ENCODE measurements at regions not wholly inside any gene's neighbourhood (a gene's known extent, or its start where the extent isn't known, plus 50 kb on each side); places are given as distances from the start of the nearest gene placed in this dataset.

GRCh38 chr6:145227593-145227992 lies 507.7 kb downstream of the EPM2A start:
- TF ChIP-seq POLR2A (IDR thresholded peaks at IDR 0.05; ENCODE audit: low read length) (no peak), GATA1 (IDR thresholded peaks at IDR 0.05; ENCODE audit: low read depth, low read length) (no peak)
